ENCODE measurements at regions not wholly inside any gene's neighbourhood (a gene's known extent, or its start where the extent isn't known, plus 50 kb on each side); places are given as distances from the start of the nearest gene placed in this dataset.

GRCh38 chr9:87350915-87351314, 146.8 kb upstream of the DAPK1 start:
- Histone ChIP-seq H3K23me2 (ENCODE audit: insufficient read length, low read depth, low read length, poor library complexity, severe bottlenecking) (no peaks in the 10 kb centered on the region), H3K56ac (ENCODE audit: insufficient read length, low read depth, low read length) (no peak overlapping the region), H3K4me2 (ENCODE audit: insufficient read depth, insufficient read length, low read length) (no peak overlapping the region), H2BK120ac (ENCODE audit: low read depth, low read length, poor library complexity, severe bottlenecking) (no peak overlapping the region), H3K9me3 (ENCODE audit: control insufficient read depth, low read depth, low read length) (no peaks in the 10 kb centered on the region), H2BK12ac (ENCODE audit: insufficient read length, low read depth, low read length) (no peak overlapping the region), H4K91ac (ENCODE audit: insufficient read length, low read depth, low read length) (no peak overlapping the region), H2AK5ac (ENCODE audit: insufficient read length, low read length) (no peak overlapping the region), H3K79me1 (ENCODE audit: insufficient read depth, low read depth, low read length, poor library complexity, severe bottlenecking) (no peaks in the 10 kb centered on the region), H4K20me1 (ENCODE audit: control insufficient read depth, insufficient read depth, insufficient read length) (no peaks in the 10 kb centered on the region), H3K9ac (ENCODE audit: extremely low read depth, insufficient read length, low read length) (no peak overlapping the region), H3K79me2 (ENCODE audit: insufficient read depth, low read length) (no peaks in the 10 kb centered on the region), H2BK5ac (ENCODE audit: insufficient read length, low read length) (no peak overlapping the region), H3K23ac (ENCODE audit: insufficient read length, low read depth, low read length) (no peak overlapping the region), H3K18ac (ENCODE audit: insufficient read length, low read depth, low read length) (no peak overlapping the region), H2AFZ (ENCODE audit: low read length) (no peak overlapping the region), H3K4ac (ENCODE audit: low read depth, low read length) (no peak overlapping the region), H3K14ac (ENCODE audit: insufficient read depth, low read length) (no peak overlapping the region), H4K8ac (replicated peaks; ENCODE audit: insufficient read length, low read depth, low read length) (no peak overlapping the region), H2BK20ac (ENCODE audit: low read depth, low read length, poor library complexity, severe bottlenecking) (no peak overlapping the region), H3K27me3 (ENCODE audit: insufficient read depth, low read length) (no peaks in the 10 kb centered on the region), H3T11ph (ENCODE audit: low read length) (no peak overlapping the region), H2BK15ac (ENCODE audit: low read depth, low read length) (no peak overlapping the region), H3K27ac (ENCODE audit: insufficient read length, low read depth, low read length) (no peak overlapping the region), H3K4me1 (ENCODE audit: insufficient read depth, low read length) (peaks cover 3% of the 10 kb centered on the region; the same call in 1 of the 2 replicates), H4K5ac (ENCODE audit: insufficient read length, low read depth, low read length) (no peak overlapping the region)
- DNase-seq = no peak
- H3K27ac Mint-ChIP-seq = no peak overlapping the region; a peak in 1 of 7 replicates
- TF ChIP-seq CTCF (conservative IDR thresholded peaks at IDR 0.05) = no peak
- H3K4me3 Mint-ChIP-seq = no peak overlapping the region
- peaks cover 11 to 17% of the 10 kb centered on the region in 2 experiments for H3K4me1 Mint-ChIP-seq
- no CpG with 5 or more reads among the region's 2 CpGs for WGBS (ENCODE audit: extremely low coverage, insufficient read length, low lambda C conversion rate)
- H3K9me3 Mint-ChIP-seq = no peaks in the 10 kb centered on the region; a peak in 2 of 5 replicates
- H3K36me3 Mint-ChIP-seq (ENCODE audit: insufficient read depth in 1 of 3, low read depth in 3 of 3) = no peaks in the 10 kb centered on the region; a peak in 1 of 7 replicates
- no peaks in the 10 kb centered on the region for H3K27me3 Mint-ChIP-seq (ENCODE audit: low read depth)
